RPMI8226 (cell line): ENCODE measurements at regions not wholly inside any gene's neighbourhood (a gene's known extent, or its start where the extent isn't known, plus 50 kb on each side); places are given as distances from the start of the nearest gene placed in this dataset.

ENCODE experiments used
- DNase-seq: peaks from one replicate; pipeline ENCODE4 v3.0.0-alpha.2; 2015

GRCh38 chr9:80883426-80883825 lies 805.9 kb downstream of the TLE1 start:
- no peak for DNase-seq

- DNase-seq = no peak
Measured at GRCh38 chr9:80881940-80882339, 807.4 kb downstream of the TLE1 start.

- no peak for DNase-seq
Measured at GRCh38 chr9:80881320-80881719, 808.0 kb downstream of the TLE1 start.

- no peak for DNase-seq
Measured at GRCh38 chr9:80878556-80878955, 810.8 kb downstream of the TLE1 start.

GRCh38 chr9:80875947-80876346 lies 813.4 kb downstream of the TLE1 start:
- DNase-seq = no peak

GRCh38 chr9:80874276-80874675 lies 815.1 kb downstream of the TLE1 start:
- DNase-seq = no peak

GRCh38 chr9:80873861-80874260 lies 815.5 kb downstream of the TLE1 start:
- DNase-seq = no peak

- DNase-seq = no peak
Measured at GRCh38 chr9:80871596-80871995, 817.8 kb downstream of the TLE1 start.

- DNase-seq = no peak
Measured at GRCh38 chr9:80867731-80868130, 821.6 kb downstream of the TLE1 start.

GRCh38 chr9:80866576-80867227 lies 822.6 kb downstream of the TLE1 start:
- no peak for DNase-seq

GRCh38 chr9:80866121-80866520 lies 823.2 kb downstream of the TLE1 start:
- no peak for DNase-seq

GRCh38 chr9:80843028-80843427 lies 846.3 kb downstream of the TLE1 start:
- no peak for DNase-seq

GRCh38 chr9:80842389-80842788 lies 847.0 kb downstream of the TLE1 start:
- no peak for DNase-seq

- no peak for DNase-seq
Measured at GRCh38 chr9:80841888-80842287, 847.5 kb downstream of the TLE1 start.

GRCh38 chr9:80839821-80840675 lies 849.3 kb downstream of the TLE1 start:
- no peak for DNase-seq

- DNase-seq = no peak
Measured at GRCh38 chr9:80836013-80836412, 853.3 kb downstream of the TLE1 start.

- DNase-seq = no peak
Measured at GRCh38 chr9:80831751-80832150, 857.6 kb downstream of the TLE1 start.

- no peak for DNase-seq
Measured at GRCh38 chr9:80811656-80812055, 877.7 kb downstream of the TLE1 start.

- no peak for DNase-seq
Measured at GRCh38 chr9:80811003-80811402, 878.3 kb downstream of the TLE1 start.

- DNase-seq = no peak
Measured at GRCh38 chr9:80806671-80807070, 882.7 kb downstream of the TLE1 start.

GRCh38 chr9:80804873-80805272 lies 884.5 kb downstream of the TLE1 start:
- no peak for DNase-seq

GRCh38 chr9:80797831-80798688 lies 891.3 kb downstream of the TLE1 start:
- no peak for DNase-seq

GRCh38 chr9:80797101-80797829 lies 892.1 kb downstream of the TLE1 start:
- DNase-seq = no peak
